HG03342 (cell line): ENCODE measurements at regions not wholly inside any gene's neighbourhood (a gene's known extent, or its start where the extent isn't known, plus 50 kb on each side); places are given as distances from the start of the nearest gene placed in this dataset.

Experiments used
- ATAC-seq: cut with Tn5 transposase; IDR thresholded peaks from one replicate; pipeline ENCODE4 v1.9.1; 2021; ENCODE audit warnings: mild to moderate bottlenecking, moderate library complexity; ENCODE audit not compliant: unreplicated experiment

- no peak for ATAC-seq
Observed at GRCh38 chr10:128693493-128694131, 567.4 kb upstream of the MKI67 start.

- ATAC-seq, result no peak
Observed at GRCh38 chr10:128694168-128694850, 568.1 kb upstream of the MKI67 start.

GRCh38 chr10:128694851-128695725 lies 568.9 kb upstream of the MKI67 start:
- ATAC-seq, result no peak

GRCh38 chr10:128695931-128696330 lies 569.7 kb upstream of the MKI67 start:
- no peak for ATAC-seq

- ATAC-seq, result no peak
Observed at GRCh38 chr10:128697437-128697836, 571.2 kb upstream of the MKI67 start.

- ATAC-seq, result no peak
Observed at GRCh38 chr10:128701381-128701780, 575.2 kb upstream of the MKI67 start.

GRCh38 chr10:128701837-128702236 lies 575.6 kb upstream of the MKI67 start:
- ATAC-seq, result no peak

- no peak for ATAC-seq
Observed at GRCh38 chr10:128704716-128705115, 578.5 kb upstream of the MKI67 start.

- no peak for ATAC-seq
Observed at GRCh38 chr10:128708182-128708581, 582.0 kb upstream of the MKI67 start.

GRCh38 chr10:128709686-128710085 lies 583.5 kb upstream of the MKI67 start:
- no peak for ATAC-seq

- no peak for ATAC-seq
Observed at GRCh38 chr10:128710098-128710797, 584.0 kb upstream of the MKI67 start.

- no peak for ATAC-seq
Observed at GRCh38 chr10:128710798-128711183, 584.6 kb upstream of the MKI67 start.

- no peak for ATAC-seq
Observed at GRCh38 chr10:128711806-128712205, 585.6 kb upstream of the MKI67 start.

GRCh38 chr10:128712661-128713400 lies 586.6 kb upstream of the MKI67 start:
- no peak for ATAC-seq

- no peak for ATAC-seq
Observed at GRCh38 chr10:128713471-128713870, 587.2 kb upstream of the MKI67 start.

GRCh38 chr10:128713874-128714570 lies 587.8 kb upstream of the MKI67 start:
- ATAC-seq, result no peak

- no peak for ATAC-seq
Observed at GRCh38 chr10:128714644-128715415, 588.6 kb upstream of the MKI67 start.

- no peak for ATAC-seq
Observed at GRCh38 chr10:128716181-128716580, 590.0 kb upstream of the MKI67 start.

GRCh38 chr10:128721963-128722445 lies 595.8 kb upstream of the MKI67 start:
- no peak for ATAC-seq
